NCI-H82 treated with DMSO at 0.1 percent for 48 hours (cell line): ENCODE measurements at regions not wholly inside any gene's neighbourhood (a gene's known extent, or its start where the extent isn't known, plus 50 kb on each side); places are given as distances from the start of the nearest gene placed in this dataset.
A peak's percentile ranks its signal among the peaks of the same experiment; 100 is the strongest.
"Not testable (repeated sequence)": the region's sequence is repeated elsewhere in the genome, so short reads cannot be mapped to it uniquely, and the experiment has no call there.

ENCODE experiments used
- DNase-seq: peaks from one replicate; lab custom pipeline; 2025; ENCODE audit not compliant: unreplicated experiment; lab: John Stamatoyannopoulos, UW

DNA sequence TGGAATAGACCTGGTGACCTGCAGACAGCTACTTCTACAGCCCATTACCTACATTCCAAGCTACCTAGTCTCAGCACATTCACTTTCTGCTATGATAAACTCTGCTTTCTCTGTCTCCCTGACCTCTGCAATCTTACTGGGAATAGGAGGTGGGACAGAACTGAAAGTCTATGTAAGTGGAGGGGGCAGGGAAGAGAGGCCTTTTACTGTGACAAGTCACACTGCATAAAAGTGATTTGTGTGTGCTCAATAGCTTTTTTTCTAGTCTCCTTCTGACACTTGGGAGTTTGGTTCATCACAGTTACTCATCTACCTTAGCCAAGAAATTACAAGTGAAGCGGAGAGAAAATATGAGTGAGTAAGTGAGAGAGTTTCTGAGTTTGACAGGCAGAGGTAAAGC, 322.4 kb downstream of the OLFM4 start:
- DNase-seq = no peak

DNA sequence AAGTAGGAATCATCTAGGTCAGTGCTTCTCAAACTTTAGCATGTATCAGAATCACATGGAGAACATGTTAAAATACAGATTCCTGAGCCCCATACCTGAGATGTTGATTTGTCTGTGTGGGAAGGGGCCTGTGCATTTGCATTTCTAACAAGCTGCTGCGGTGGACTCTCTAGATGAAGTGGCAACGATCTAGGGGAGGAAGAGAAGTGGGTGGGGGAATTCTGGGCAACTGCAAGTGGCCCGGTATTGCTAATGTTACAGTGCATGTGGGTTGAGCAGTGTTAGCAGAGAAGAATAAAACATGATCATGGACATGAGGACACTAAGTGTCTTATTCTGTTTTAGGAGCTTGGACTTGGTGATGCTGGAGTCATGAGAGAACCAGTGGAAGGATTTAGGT, 329.0 kb downstream of the OLFM4 start:
- no peak for DNase-seq

DNA sequence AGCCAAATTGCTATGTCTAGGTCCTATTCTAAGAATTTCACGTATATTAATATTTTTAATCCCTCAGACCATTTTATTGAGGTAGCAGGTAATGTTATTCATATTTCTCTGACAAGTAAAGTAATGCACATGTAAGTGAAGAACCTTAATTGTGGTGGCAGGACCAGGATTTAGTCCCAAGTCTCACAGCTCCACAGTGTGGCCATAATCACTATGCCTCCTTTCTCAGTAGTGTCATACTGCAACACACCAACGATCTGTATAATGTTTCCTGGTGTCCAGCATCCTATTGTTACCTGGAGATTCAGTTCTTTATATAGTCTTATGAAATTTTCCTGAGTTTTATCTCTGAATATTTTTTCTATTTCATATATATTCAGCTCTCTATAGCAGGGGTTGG, 340.3 kb downstream of the OLFM4 start:
- DNase-seq = peak; percentile 12

DNA sequence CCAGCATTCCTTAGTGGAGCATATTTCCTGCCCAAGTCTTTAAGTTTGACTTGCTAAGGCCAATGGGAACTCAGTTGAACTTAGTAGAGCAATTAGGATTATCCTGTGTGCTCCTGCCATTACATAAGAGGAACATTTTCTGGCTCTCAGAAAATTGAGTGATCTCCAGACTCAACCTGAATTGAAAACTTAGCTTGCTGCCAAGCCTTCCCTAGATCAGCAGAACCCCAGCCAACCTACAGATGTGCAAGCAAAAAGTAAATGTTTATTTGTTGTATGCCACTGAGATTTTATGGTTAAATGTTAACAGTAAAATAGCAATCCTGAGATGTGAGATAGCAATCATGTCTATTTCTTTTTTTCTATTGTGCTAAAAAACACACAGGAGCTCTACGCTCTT, 350.9 kb downstream of the OLFM4 start:
- no peak for DNase-seq

DNA sequence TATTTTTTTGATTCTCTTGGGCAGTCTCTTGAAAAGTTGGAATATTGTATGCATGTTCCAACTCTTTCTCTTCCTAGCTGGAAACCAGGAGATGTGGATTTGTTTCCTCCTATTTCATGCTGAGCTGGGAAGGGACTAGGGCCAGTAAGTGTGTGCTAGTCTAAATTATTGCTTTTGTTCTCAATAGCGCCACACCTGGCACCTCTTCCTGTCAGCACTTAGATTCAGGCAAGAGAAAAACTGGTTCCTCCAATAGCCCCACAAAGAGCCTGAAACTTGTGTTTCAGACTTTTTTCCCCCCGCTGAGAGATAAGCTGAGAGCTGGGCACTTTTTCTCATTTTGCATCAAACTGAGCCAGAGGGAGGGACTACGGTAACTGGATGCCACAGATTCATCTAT, 353.4 kb downstream of the OLFM4 start:
- no peak for DNase-seq

DNA sequence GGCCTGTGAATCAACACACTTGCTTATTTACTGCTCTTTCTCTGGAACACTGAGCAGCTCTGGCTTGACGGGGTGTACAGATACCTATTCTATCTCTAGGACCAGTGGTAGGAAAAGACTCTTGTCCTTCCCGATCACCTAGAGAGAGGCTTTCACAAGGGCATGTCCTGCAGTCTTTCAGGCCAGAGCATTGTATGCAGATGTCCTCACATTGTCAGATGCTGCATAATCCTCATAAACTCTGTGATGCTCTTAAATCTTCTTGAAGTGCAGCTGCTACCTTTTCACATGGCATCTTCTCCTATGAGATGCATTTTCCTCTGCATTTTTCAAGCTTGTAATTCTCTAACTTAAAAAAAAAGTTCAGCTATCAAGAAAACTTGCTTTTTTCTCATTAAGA, 369.4 kb downstream of the OLFM4 start:
- peak; percentile 80 for DNase-seq

DNA sequence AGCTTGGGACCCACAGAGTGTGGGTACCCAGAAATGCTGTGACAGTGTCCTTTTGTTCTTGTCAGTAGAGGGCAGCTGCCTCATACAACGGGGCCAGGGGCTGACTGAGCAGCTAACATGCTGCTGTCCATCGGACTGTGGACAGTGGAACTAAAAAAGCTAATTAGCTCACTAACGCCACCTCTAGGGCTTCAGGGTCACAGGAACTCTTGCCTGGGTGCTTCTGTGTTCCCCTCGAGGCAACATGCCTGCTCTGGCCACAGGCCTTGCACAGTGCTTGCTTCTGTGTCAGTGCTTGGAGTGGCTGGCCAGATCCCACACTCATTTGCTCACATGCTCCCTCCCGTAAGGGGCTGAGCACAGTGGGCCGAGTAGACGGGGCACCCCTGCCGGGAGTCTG, 377.0 kb downstream of the OLFM4 start:
- no peak for DNase-seq

DNA sequence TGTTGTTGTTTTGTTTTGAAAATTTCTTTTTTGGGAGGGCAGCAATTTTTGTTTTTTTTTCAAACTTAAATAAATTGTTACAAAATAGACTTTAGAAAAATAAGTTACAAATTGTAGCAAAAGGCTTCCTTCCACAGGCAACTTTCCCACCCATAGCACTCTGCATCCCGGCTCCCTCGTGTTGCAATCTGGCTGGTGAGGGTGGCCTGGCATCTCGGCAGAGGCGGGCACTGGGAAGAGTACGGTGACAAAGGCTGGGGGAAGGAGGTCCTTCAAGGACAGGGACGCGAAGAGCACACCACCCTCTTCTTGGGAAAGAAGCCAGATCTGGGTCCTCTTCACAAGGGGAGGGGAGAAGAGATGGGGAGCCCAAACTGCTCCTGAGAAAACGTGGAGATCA, 379.7 kb downstream of the OLFM4 start:
- no peak for DNase-seq

DNA sequence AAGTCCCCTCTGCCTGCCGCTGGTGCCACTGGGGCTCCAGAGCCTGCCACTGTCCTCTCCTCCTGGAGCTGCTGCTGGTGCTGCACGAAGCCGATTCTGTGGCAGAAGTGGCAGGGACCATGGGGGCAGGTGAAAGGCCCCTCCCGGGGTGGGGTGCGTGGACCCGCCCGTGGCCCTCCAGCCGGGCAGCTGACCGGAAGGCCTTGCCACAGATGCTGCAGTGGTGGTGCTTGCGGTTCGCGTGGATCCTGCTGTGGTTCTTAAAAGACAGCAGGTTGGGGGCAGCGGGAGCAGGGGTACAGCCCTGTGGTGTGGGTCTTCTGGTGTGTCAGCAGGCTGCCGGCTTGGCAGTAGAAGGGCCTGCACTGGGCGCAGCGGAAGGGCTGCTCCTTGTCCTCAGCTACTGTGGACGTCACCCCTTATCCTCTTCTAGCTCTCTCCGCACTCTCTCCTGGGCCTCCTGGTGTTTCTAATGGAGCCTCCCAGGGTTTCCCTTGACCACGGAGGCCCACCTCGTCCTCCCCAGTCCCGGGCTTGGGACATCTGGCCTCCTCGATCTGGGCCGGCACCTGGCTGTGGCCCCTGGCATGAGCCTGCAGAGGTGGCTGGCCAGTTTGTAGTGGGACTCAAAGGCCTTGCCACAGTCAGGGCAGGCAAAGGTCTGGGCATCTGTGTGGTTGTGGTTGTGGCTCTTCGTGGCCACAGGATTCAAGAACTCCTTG, 380.4 kb downstream of the OLFM4 start:
- no peak for DNase-seq

DNA sequence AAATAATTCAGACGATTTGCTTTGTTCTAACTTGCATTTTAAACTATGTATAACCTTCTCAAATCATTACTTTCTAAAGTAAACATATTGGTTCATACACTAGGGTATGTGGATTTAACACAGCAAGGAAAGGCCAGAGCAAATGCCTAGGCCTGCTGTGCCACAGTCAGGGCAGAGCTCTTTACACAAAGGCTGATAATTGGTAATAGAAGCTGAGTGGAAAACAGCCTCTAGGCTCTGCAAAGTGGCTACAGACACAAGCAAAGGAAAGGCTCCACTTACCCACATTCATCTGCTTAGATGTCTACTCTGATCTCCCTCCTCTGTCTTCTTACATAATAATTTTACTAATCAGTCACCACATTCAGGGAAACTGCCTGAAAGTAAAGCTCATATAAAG, 382.9 kb downstream of the OLFM4 start:
- DNase-seq = no peak

DNA sequence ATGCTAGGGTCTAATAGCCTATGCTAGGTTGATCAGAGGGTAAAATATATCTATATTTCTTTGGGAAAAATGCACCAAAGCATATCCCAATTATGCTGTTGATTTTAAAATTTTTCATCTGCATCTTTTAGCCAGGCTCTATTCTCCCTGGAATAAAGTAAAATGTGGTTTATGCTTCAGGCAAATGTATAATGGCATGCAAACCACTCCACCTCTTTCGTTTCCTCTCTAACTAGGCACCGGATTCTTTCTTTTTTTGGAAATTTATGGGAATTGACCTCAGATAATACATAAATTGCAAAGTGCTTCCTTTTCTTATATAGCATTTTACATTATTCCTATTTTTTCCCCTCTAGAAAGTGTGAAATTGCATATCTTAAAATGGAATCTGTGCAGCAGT, 386.5 kb downstream of the OLFM4 start:
- DNase-seq = no peak

DNA sequence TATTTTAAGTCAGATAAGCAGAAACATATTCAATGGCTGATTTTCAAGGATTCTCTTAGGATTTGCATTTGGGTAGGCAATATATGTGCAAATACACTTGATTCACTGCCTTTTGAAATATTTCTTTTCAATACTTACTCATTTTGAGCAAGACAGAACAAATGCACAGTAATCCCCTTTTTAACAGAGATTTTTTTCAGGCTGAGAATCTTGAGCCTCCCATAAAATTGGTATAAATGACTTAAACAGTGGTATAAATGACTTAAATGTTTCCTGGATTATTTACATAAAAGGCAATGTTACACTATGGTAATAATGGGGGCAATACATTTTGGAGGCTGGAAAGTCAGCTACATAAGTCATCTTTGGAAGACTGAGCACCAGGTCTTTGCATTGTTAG, 389.0 kb downstream of the OLFM4 start:
- no peak for DNase-seq

DNA sequence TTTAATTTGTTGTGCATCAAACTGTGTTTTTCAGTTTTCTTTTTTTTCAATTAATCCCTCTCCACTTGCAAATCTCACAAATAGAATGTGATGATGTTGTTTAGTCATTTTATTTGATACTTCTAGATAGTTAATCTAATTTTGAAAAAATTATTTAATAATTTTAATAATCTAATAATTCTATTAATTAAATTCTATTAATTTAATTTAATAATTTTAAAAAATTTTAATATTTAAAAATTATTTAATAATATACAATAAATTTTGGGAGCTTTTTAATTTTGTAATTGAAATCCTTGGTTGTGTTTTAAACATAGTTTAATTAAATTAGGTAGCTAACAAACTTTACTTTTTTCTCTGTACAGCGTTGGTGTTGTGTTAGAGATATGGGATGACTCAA, 393.8 kb downstream of the OLFM4 start:
- no peak for DNase-seq

DNA sequence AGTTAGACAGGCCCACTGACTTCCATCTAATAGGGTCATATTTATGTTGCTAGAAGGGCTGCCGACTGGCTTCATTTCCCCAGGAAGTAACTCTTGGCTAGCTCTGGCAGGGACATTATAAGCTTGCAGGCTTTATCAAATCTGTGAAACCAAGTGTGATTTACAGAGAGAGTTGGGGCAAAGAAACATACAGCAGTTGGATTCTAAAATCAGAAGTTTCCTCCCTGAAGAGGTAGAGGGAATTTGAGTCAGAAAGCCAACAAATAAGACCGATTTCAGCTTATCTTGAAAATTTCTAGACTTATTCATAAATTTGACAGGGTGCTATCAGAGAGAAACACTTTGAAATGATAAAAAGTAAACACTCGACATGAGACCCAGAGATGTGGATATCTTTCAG, 407.8 kb downstream of the OLFM4 start:
- no peak for DNase-seq

DNA sequence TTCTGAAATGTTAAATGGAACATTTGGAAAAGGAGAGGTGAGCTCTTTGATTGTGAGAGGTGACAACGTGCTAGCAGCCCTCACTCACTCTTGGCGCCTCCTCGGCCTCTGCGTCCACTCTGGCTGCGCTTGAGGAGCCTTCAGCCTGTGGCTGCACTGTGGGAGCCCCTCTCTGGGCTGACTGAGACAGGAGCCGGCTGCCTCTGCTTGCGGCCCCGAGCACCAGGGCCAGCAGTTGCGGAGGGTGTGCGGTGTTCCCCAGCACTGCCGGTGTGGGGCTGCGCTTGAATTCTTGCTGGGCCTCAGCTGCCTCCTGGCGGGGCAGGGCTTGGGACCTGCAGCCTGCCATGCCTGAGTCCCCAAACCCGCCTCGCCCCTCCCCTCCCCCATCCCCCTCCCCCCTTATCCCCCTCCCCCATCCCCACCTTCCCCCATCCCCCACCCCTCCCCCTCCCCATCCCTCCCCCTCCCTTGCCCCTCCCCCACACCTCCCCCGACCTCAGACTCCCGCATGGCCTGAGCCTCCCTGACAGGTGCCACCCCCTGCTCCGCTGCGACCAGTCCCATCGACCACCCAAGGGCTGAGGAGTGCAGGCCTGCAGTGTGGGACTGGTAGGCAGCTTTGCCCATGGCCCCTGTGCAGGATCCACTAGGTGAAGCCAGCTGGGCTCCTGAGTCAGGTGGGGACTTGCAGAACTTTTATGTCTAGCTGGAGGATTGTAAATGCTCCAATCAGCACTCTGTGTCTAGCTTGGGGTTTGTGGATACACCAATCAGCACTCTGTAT, 411.0 kb downstream of the OLFM4 start:
- DNase-seq = no peak

DNA sequence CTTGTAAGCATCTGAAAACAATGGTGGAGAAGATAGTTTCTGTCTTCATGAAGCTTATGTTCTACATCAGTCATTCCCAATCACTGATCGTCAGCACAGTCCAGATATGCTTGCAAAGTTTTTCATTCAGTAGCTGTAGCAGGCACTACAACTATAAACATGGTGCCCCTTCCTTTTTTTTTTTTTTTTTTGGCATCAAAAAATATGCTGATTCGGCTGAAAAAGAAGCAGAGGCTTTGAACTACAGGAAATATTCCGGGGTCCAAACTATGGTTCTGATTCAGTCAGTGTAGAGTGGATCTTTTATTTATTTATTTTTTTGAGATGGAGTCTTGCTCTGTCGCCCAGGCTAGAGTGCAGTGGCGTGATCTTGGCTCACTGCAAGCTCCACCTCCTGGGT, 414.4 kb downstream of the OLFM4 start:
- no peak for DNase-seq

DNA sequence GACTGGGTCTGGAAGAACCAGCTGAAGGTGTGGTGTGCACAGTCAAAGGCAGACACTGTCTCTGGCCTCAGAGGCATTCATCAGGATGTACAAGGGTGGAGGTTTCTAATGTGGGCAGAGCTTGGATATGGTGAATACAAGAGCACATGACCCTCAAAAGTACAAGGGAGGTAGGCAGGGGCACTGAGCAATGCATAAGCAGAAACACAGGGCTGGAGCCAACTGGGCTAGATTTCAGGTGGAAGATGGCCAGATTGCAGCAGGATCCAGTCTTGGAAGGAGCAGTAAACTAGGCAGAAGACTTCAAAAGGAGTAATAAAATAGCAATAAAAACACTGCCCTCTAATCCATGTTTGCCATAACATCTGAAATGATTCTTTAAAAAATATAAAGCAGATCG, 417.1 kb downstream of the OLFM4 start:
- no peak for DNase-seq

DNA sequence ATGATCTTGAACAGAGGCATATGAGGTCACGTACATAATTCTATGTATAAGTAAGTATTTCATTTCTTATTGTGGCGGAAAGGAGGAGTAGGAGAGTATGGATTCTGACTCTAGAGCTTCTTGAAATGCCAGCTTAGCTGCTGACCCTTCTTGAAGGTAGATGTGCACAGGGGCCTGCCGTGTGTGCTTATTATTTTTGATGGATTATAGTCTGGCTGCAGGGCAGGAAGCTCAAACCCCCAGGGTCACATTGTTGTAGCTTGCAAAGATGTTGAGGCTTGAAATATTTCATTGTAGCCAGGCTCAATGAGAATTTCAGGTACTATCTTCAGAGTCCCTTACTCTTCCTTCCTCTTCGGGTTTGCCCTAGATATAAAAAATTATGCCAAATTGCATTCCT, 418.8 kb downstream of the OLFM4 start:
- DNase-seq = no peak

DNA sequence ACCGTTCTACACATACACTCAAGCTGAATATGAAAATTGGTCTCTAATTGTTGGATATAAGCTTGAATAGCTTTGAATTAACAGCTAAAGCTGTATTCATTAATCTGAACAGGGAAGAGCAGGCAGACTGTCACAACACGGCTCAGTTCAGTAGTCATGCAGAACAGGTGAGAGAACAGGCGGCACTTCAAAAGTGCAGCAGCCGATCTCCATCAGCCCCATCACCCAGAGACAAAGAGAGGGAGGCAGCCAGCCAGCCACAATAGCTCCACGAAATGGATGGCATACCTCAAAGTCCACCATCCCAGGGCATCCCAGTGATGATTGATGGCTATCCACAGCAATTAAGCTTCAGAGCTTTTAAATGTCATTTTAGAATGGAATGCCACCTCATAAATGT, 419.2 kb downstream of the OLFM4 start:
- DNase-seq = no peak

DNA sequence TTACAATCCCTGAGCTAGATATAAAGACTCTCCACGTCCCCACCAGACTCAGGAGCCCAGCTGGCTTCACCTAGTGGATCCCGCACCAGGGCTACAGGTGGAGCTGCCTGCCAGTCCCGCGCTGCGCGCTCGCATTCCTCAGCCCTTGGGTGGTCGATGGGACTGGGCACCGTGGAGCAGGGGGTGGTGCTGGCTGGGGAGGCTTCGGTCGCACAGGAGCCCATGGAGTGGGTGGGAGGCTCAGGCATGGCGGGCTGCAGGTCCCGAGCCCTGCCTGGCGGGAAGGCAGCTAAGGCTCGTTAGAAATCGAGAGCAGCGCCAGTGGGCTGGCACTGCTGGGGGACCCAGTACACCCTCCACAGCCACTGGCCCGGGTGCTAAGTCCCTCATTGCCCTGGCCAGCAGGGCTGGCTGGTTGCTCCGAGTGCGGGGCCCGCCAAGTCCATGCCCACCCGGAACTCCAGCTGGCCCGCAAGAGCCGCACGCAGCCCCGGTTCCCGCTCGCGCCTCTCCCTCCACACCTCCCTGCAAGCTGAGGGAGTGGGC, 423.7 kb downstream of the OLFM4 start:
- not testable (repeated sequence) for DNase-seq

DNA sequence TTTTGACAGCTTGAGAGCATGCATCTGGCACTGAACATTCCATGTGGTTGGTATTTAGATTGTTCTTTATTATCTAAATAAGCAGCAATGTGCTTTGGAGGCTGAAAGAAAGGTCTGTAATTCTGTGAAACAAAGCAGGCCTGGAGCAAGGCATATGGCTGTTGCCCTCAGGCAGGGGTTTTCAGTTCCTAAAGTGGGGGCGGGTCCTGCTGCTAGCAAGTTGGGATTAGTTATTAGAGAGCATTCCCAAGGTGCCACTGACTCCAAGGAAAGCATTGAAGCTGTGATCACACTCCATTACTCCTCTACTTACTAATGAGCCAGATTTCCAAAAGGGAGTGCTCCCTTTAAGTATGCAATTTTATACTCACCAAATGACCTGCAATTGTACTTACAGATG, 432.2 kb downstream of the OLFM4 start:
- no peak for DNase-seq

DNA sequence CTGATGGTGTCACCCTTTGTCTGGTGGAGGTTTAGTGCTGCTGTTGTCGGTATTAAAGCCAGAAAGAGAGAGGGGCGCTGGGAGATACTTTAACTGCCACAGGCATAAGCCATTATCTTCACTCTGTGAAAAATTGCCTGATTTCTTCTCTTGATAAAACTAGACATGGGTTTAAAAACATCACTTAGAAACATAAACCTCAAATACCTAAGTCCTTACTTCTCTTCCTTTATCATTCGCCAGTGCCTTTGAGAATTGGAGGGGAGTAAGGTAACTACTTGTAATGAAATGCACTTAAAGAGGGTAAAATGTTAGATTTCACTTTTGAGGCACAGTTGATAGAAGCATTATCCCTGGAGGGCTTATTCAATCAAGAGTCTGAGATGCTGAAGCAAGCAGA, 434.5 kb downstream of the OLFM4 start:
- DNase-seq = no peak

DNA sequence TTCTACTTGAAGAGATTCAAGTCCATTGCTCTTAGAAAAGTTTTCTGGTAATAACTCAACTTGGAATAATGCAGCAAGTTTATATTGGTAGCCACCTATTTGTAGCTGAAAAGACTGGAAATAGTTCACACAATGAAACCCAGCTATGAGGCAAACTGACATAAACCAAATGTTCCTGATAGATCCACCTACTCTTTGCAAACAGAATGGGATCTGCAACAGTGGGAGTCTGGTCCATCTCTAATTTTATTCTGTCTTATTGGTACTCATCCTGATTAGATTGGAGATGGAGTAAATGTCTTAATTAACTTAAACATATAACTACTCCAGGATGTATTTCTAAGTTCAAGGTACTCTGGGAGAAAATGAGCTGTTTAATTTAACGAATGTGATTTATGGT, 438.0 kb downstream of the OLFM4 start:
- DNase-seq = no peak
